NCI-H2196 treated with DMSO at 0.1 percent for 48 hours (cell line): ENCODE measurements at regions not wholly inside any gene's neighbourhood (a gene's known extent, or its start where the extent isn't known, plus 50 kb on each side); places are given as distances from the start of the nearest gene placed in this dataset.

ENCODE experiments used
- DNase-seq: peaks from one replicate; lab custom pipeline; 2025; ENCODE audit not compliant: unreplicated experiment; lab: John Stamatoyannopoulos, UW

DNA sequence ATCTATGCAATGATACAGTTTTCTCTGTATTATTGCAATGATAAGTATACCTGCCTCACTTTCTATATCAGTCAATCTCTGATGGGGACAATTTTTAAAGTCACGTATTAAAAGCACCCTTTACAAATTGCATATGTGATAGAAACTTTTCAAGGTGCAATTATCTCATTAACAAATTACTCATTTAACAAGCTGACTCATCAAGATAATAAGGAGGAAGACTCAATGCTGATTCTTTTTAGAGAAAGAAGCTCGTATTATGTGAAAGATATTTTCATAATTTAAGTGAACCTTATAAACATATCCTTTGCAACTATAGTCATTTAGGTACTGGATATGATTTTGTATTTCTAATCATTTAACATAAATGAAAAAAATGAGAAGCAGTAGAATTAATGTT lies 1080.9 kb upstream of the TENM3 start:
- DNase-seq: no peak

DNA sequence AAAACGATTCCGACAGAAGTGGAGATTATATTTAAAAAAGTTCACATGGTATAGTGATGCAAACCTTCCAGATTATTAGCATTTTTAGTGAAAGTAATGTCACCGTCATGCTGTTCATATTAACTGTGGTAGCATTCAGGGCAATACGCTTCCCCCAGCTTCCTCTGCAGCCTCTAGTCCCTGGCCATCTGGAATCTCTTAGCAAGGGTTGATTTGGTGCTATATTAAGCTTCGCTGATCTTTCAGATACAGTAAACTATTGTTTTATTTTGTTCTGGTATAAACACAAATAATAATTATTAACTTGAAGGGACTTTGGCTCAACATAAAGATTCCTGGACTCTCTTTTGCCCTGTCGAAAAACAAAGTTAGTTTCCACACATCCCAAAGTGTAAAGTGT lies 1080.5 kb upstream of the TENM3 start:
- no peak for DNase-seq

DNA sequence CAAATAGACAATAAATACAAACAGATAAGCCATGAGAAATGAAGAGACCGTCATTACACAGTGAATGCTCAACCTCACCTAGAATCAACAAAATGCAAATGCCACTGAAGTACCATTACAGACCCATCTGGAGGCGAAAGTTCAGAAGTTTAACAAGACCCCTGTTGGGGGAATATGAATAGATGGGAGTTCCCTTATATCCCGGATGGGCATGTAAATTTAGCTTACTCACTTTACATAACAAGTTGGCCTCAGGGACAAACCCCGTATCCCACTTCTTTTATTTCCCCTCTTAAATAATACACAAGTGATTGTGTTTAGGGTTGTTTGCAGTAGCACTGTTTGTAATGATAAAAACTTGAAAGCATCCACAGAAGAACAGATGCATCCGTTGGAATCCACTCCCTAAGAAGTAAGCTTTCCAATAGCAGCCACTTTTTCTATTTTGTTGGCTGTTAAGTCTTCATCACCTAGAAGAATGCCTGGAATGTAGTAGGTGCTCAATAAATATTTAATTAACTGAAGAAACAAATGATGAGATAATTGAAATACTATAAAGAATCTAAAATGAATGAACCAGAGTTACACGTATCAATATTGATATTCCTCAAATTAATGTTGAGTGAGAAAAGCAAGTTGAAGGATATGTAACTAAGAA lies 1076.3 kb upstream of the TENM3 start:
- no peak for DNase-seq

DNA sequence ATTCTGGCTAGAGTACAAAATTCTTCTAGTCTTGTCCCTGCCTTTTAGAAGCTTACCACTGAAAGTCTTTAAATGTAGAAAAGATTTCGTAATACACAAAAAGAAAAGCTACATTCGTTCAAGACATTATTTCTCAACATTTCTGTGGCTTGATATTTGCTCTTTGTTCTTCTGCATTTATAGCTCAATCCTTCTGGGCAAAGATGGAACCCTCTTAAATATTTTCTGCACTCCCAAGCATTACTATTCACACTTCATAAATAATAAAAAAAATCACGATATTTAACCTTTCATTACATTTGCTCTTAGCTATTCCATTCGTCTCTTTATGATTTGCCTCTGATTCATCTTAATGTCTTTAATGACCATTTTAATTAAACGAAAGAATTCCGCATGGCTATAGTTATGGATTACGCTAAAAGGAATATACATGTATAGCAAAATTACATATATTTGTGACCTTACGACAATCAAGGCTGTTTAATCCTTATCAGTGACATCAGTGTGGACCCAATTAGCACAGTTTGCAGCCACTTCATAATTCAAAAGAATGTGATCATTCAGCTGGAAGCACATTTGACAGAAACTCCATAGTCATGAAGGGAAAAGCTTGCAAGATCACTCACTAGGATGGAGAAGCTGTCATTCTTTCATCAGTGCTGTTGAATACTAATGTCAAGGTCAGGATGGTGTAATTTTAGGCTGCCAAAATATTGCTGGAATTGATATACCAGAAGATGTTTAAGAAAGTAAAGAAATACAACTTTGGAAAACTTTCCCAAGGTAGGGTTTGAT lies 1075.0 kb upstream of the TENM3 start:
- no peak for DNase-seq

DNA sequence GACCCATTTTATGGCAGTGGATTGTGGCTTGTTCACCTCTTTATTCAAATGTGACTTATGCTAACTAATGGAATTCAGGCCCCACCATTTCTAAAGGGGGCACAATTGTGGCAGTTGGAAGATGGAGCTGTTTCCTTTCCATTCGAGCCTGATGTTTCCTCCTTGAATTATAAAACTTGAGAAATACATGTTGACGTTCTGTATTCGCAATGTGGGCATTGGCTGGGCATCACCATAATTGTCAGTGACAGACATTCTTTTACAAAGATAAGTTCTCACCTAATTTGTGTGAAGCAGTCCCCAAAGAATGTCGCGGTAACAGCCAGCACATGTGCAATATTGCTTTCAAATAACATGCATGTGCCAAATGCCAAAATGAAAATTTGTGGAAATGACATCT lies 1070.2 kb upstream of the TENM3 start:
- DNase-seq: no peak

DNA sequence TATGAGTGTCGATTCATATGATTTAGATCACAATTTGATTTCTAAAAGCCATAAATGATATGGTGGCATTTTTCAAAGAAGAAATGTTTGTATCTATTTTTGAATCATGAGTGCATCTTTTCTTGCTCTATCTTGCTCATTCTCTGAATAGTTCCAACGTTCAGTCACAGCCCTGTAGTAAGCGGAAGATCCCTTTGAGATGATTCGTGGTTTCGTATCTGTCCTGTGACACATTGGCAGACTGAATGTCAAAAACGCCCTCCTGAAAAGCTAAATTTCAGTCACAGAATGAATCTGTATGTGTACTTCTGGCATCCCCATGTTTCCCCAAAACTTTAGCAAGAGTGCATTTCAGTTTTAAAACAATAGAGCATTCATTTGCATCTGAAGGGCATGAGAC lies 1066.9 kb upstream of the TENM3 start:
- DNase-seq: no peak

DNA sequence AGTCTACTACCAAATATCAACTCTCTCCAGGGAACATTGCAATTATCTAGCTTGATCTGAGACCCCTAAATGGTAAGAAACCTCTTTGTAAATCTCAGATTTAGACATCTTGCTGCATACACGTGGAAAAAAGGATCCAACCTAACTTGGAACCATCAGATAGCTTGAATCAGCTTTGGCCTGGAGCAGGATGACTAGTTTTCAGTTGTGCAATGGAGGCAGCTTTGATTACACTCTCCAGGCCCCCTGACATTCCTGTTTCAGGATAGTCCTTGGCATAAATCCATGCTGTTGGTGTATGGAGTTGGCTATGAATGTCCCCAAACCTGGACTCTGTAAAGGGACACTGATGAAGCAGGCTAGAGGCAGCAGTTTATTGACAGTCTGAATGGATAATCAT lies 1061.9 kb upstream of the TENM3 start:
- DNase-seq: no peak

DNA sequence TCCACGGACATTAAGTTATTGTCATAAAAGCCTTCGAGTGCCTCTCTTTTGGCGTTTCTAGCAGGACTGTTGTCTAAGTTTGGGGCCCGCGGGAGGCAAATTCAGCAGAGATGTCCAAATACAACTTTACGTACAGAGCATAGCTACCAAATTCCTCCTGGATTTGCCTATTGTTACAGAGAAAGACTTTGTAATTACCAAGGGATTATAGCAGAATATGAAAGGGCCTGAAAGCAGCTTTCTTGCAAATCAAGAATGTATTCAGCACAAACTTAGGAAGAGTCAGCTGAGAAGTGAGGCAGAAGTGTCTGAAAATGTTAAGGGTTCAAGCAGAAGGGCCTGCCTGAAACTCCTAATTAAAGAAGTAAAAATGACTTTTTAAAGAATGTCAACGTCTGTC lies 1053.5 kb upstream of the TENM3 start:
- no peak for DNase-seq

DNA sequence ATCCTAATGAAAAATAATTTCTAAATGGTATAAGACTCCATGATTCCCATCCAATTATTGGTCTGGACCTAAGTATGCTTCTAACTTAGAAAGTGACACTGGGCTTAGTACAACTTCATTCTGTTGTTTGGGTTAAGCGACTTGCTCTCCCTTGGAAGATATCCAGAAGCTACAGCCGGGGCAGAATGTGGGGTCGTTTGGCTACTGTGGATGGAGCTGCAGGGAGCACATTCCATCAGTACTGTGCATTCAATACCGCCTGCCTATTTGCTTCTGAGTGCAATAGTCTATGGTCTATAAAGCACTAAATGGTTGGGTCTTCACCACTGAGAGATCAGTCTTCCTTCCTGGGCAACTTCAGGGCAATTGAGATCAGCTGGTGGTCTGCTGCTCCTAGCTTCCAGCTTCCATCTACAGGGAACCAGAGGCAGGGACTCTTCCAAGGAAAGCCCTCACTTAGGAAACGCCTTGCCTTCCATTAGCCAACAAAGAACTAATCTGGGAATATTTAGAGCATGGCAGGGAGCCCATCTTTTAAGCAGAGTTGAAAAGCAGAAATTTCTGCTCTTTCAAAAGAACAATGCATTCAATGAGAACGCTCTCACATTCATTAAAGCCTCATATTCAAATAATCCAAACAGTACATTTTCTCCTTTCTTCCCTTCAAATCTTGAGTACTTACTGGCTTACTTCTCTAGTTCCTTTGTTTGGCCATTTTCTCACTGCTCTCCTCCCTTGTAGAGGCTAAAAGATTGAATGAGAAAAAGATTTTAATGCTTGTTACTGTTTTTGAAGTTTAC lies 1049.9 kb upstream of the TENM3 start:
- DNase-seq: no peak

DNA sequence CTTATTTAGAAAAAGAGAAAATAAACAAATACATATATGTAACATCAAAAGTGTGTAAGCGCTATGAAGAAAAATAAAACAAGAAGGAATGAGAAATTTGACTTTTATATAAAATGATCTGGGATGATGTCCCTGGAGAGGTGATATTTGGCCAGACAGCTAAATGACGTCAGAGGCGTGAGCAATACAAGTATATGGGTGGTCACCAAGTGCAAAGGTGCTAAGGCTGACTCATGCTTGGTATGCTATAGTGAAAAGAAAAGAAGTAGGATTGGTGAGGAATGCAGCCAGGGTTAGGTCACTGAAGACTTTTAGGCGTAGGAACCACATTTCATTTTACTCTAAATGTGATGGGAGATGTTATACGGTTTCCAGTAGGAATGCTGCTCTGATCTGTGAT lies 1049.1 kb upstream of the TENM3 start:
- DNase-seq: no peak

DNA sequence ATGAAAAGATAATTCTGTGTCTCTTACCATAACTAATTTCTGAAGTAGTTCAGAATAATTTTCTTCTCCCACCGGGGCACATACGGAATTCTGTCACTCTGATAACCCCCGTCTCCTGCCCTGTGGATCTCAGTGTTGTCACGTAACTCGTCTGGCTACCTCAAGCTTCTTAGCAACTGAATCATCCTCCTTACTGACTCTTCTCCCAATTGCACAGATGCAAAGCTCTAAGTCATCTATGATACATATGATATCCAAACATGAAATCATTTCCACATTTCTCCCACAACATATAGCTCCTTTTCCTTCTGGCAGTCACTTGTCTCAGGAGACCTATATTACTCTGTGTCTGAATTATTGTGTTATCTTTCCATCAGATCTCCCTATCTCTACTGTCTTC lies 1043.1 kb upstream of the TENM3 start:
- DNase-seq: no peak

DNA sequence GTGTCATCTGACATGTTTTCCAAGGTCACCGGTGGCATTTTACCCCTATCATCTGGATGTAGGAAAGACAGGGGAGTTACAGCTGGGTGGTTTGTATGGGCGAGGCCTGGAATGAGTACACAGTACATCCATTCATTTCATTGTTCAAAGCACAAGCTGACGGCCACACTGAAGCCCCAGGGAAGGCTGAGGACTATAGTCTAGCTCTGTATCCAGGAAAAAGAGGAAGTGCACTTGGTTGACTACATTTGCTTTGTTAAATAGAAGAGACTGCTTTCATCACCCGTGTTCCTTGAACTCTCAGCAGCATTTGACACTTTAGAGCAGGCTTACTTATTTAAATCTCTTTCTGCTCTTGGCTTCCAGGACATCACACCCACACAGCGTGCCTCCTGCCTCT lies 1041.0 kb upstream of the TENM3 start:
- no peak for DNase-seq

DNA sequence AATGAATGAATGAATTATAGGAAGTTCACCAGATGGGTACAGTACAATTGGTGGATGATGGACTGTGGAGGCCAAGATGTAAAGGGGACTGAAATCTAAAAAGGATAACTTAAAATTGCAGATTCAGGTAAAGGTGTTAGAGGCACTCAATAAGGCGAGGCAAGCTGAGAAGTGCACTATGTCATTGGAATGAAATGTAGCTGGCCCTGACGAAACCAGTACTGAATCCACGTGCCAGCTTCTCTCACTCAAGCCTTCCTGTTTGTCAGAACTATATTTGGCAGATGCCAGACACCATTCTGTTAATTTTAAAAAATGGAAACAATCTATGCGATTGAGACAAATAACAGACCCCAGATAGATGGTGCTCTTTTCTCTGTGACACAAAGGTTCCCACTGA lies 1039.1 kb upstream of the TENM3 start:
- no peak for DNase-seq

DNA sequence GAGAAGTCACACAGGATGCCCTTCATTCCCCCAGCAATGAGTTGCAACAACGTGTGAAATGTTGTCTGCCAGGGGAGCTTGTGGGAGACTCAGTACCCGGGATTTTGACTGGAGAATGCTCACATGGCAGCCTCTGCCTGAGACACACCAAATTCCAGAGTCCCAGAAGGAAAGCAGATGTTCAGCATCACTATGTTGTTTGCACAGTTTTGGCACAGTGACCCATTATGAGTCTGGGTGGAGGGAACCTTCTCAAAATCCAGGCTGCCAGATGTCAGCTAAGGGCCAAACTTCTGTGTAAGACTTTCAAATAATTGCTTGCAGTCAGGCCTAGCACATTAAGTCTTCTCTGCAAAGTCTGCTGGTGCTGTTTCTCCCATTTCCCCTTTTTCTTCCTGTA lies 1029.7 kb upstream of the TENM3 start:
- no peak for DNase-seq

DNA sequence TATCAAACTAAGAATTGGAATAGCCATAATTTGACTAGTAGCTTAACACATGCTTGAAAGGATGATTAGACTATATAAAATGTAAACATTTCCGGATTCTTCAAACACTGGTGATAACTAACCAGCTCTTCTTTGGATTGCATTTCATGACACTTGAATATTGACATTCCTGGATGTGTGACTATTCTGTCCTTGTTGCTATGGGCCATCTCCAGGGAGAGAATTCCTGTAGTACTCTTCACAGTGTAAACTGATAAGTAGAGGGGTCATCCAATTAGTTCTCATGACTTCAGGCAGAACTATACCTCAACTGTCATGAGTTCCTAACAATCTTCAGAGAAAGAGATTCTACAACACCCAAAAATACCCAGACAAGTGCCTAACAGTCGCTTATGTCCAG lies 1026.7 kb upstream of the TENM3 start:
- DNase-seq: no peak

DNA sequence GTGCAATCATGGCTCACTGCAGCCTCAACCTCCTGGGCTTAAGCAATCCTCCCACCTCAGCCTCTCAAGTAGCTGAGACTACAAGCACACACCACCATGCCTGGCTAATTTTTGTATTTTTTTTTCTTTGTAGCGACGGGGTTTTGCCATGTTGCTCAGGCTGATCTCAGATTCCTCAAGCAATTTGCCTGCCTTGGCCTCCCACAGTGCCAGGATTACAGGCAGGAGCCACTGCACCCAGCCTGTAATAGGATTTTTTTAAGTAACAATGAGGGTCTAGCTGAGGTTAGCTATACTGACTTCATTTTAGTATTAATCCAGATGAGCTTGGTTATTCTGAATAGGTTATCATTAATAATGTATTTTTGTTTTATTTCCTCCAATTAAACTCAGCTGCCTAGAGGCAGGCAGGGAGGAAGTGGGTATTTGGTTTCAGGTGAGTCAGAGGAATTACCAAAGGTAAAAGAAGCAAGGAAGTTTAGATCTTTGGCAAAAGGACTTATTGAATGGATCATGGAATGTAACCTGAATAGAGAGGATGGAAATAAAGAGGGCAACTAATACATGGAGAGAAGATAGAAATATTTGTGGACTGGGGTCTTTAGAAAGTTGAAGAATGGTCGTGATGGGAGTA lies 1023.3 kb upstream of the TENM3 start:
- no peak for DNase-seq

DNA sequence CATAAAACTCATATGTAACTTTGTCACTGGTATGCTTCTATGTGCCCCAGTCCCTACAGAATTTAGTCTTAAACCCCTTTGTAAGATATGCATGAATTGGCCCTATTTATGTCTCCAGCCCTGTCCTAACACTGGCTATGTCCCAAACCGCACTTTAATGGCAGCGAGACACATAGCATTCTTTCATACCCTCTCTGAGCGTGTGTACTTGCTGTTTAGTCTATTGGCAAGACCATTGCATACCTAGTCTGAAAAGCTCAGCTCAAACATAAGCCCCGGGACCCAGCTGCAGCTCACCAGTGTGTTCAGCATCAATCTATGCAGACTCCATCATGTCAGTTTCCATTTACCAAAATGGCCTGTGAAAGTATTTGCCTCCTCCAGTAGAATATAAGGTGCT lies 1018.4 kb upstream of the TENM3 start:
- no peak for DNase-seq

DNA sequence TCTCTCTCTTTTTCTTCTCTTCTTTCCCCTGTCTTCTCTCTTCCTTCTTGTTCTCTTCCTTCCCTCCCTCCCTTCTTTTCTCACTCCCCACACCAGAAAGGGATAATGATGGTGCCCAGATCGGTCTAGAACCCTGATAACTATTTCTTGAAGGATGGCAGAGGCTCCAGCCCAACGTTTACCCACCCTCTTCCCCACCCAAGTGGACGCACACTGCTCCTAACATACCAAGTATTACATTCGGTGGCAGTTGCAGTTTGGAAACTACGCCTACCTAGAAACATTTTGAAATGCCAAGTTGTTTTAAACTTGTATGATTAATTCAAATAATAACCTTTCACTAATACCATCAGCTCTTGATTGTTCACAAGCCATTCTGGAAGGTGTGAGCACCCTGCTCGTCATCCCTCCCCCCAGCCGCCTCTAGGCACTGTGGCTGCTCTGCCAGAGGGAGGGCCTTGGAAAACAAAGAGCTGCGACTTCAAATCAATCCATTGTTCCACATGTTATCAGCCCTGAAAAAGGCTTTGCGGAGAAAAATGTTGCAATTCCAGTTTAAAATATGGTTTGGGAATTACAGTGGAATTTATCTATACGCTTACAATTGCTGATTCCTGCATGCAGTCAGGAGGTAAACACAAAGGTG lies 1017.5 kb upstream of the TENM3 start:
- no peak for DNase-seq

DNA sequence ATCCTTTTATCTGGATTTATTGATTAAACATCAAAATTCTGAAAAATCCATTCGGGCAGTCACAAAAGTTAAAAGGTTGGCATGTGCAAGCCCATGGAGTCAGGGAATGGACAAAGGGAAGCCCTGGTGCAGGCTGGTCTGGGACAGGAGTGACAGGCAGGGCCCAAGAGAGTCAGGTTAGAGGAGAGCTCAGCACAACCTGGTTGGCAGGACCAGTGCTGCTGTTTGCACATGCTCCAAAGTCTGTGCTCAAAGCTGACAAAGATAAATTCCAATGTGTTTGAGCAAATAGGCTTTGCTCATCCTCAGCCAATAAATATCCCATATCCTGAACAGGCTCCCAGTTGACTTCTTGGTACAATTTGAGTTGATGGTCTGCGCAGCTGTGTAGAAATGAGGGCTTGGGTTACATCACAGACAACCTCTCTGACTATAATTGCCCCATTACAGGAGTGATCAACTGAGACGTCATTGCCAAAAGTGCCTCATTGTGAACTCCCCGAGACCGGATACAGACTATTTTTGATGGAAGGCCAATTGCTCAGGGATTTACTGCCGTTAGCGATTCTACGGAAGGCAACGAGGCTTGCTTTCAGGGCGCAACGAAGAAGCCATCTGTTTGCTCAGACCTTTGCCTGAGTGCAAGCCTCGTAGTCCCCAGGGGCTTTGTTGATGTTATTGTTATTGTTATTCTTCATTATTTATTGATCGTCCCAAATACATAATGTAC lies 1008.1 kb upstream of the TENM3 start:
- no peak for DNase-seq

DNA sequence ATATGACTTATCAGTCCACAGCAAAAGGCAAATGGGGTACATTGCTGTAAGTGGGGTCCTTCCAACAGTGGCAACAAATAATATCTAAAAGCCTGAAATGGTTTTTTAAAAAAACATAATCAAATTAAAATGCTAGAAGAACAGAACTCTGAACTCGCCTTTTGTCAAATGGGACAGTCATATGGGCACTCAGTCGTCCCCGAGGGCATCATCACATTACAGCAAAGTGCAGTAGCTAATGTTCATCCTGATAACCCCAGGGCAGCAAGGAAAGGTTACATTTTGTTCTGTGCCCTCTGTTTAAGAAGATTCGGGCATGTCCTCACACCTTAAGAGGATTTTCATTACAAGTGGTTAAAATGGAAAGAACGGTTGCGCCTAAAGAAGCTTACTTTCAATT lies 997.9 kb upstream of the TENM3 start:
- DNase-seq: no peak

DNA sequence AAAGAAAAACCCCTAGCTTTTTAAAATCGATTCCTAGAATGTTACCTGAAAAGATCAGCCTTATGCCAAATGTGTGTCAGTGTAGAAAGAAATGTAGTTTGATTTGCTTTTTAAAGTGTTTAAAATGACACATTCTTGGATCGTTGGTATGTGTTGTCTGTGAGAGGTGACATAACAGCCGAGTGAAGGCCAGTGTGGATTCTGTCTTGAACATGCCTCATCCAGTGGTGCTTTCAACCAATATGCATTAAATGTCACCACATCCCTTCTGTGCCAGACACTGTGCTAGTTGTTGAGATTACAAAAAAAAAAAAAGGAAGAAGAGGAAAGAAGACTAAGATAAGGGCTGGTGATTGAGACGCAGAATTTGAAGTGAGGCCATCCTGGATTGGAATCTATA lies 994.2 kb upstream of the TENM3 start:
- DNase-seq: no peak
